GM18499 (cell line): ENCODE measurements at regions not wholly inside any gene's neighbourhood (a gene's known extent, or its start where the extent isn't known, plus 50 kb on each side); places are given as distances from the start of the nearest gene placed in this dataset.
"Not testable (repeated sequence)": the region's sequence is repeated elsewhere in the genome, so short reads cannot be mapped to it uniquely, and the experiment has no call there.

Experiments used
- ATAC-seq: cut with Tn5 transposase; IDR thresholded peaks from one replicate; pipeline ENCODE4 v1.9.1; 2021; ENCODE audit warnings: moderate number of reproducible peaks; ENCODE audit not compliant: insufficient read depth, unreplicated experiment

GRCh38 chr1:206311611-206312273, 108.4 kb downstream of the SRGAP2 start:
- not testable (repeated sequence) for ATAC-seq

DNA sequence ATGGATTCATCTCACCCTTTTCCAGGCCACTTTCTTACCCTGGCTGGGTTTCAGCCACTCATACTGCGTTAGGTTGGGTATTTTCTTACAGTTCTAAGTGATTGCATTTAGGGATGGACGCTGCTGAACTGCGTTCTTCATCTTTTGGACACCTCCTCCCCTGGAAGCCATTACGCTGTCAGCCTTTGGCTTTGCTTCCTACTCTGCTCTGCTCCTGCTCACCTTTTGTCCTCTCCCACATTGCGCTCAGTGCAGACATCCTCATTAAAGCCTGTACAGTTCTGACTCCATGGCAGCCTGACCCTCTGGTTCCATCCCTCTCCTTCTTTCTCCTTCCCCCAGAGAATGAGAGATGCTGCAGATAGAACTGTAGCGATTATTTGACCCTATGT, 108.9 kb downstream of the SRGAP2 start:
- ATAC-seq, result not testable (repeated sequence)

- not testable (repeated sequence) for ATAC-seq
Measured at GRCh38 chr1:206314951-206315636, 111.8 kb downstream of the SRGAP2 start.

- ATAC-seq, result not testable (repeated sequence)
Measured at GRCh38 chr1:206316901-206317300, 113.6 kb downstream of the SRGAP2 start.

DNA sequence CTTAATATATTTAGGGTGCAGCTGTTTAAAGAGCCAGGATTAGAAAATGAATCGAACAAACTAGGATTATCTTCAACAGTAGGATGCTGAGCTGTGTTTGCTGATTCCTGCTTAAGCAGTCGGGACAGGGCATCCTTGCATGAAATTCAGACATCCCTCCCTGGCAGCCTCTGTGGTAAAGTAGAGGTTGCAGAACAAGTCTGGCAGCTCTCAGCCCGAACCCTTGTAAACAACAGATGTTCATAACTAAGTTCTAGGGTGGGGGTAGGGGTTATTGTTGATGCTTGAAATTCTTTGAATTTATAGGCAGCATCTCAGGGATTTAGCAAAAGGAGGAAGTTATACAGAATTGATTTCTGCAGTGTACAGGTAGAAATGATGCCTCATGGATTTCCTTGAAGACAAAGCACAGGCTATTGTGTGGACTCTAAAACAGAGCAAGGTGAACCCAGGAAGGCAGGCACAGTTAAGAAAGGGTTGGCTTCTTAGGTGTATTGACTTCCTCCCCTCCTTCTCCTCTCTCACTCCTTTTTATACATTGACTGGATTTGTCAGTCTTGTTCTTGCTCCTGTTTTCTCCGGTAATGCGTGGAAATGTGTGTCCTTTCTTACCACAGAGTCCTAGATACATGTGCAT, 114.7 kb downstream of the SRGAP2 start:
- ATAC-seq, result not testable (repeated sequence)

DNA sequence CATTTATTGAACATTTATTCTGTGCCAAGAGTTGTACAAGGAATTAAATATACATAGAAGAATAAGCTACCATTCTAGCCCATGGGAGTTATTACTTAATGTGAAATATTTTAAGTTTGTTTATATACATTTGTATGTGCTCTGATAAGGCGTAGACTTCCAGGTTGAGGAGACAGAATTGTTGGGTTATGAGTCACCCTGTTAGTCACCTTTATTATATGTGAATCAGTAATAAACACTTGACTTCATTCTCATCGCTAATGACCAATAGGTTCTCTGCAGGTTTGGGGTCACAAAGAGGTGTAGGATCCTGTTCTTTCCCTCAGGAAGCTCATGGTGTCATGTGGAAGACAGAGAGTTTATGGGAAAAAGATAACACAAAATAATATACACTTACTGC, 116.9 kb downstream of the SRGAP2 start:
- not testable (repeated sequence) for ATAC-seq

DNA sequence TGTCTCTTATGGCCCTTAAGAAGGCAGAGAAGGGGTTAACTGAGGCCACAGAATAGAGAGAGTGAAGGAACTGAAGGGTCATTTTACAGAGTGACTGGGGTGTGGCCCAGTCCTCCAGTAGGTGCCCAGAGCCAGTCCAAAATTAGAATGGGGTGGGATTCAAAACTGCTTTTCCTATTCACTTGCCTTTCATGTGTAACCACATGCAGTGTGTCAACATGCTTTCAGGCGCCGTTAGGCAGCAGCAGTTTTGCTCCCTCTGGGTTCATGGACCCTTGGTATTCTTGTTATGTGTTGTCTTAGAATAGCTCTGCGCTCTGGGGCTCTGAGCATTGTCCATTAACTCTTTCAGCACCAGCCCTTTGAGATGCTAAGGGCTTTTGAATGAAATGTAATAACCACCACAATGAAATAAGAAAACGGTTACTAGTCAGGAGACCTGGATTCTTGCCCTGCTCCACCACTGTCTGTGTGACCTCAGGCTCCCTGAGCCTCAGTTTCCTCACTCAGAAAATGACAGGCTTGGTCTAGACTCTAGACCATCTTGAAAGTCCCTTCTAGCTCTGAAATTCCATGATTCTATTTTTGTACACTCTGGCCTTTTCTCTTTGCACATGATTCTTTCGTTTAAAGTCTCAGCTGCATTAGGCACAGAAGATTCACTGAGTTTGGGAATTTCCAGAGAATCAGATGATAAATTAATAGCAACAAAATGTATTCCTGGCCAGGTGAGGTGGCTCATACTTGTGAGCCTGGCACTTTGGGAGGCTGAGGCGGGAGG, 123.0 kb downstream of the SRGAP2 start:
- not testable (repeated sequence) for ATAC-seq

DNA sequence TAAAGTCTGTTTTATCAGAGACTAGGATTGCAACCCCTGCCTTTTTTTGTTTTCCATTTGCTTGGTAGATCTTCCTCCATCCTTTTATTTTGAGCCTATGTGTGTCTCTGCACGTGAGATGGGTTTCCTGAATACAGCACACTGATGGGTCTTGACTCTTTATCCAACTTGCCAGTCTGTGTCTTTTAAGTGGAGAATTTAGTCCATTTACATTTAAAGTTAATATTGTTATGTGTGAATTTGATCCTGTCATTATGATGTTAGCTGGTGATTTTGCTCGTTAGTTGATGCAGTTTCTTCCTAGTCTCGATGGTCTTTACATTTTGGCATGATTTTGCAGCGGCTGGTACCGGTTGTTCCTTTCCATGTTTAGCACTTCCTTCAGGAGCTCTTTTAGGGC, 128.3 kb downstream of the SRGAP2 start:
- not testable (repeated sequence) for ATAC-seq

DNA sequence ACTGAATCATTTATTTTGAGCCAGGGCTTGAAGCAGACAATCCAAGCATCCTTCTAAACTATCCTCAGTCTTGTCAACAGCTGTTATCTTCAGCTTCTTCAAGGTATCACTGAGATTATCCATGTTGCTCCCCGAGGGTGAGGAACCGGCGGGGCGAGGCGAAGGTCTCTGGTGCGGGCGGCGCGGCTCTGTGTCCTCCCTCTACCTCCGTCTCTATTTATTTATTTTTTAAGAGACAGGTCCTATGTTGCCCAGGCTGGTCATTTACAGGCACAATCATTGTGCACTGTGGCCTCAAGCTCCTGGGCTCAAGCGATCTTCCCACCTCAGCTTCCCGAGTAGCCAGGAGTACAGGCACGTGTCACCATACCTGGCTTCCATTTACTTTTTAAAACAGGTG, 130.0 kb downstream of the SRGAP2 start:
- ATAC-seq, result not testable (repeated sequence)

- not testable (repeated sequence) for ATAC-seq
Measured at GRCh38 chr1:206333897-206334296, 130.6 kb downstream of the SRGAP2 start.

GRCh38 chr1:206334481-206334880, 131.1 kb downstream of the SRGAP2 start:
- ATAC-seq, result not testable (repeated sequence)

- not testable (repeated sequence) for ATAC-seq
Measured at GRCh38 chr1:206335162-206335561, 131.8 kb downstream of the SRGAP2 start.

GRCh38 chr1:206335875-206336846, 132.8 kb downstream of the SRGAP2 start:
- not testable (repeated sequence) for ATAC-seq

- ATAC-seq, result not testable (repeated sequence)
Measured at GRCh38 chr1:206337024-206337423, 133.3 kb upstream of the IKBKE start.

GRCh38 chr1:206350493-206351275, 119.6 kb upstream of the IKBKE start:
- ATAC-seq, result not testable (repeated sequence)

- not testable (repeated sequence) for ATAC-seq
Measured at GRCh38 chr1:206351276-206352052, 118.8 kb upstream of the IKBKE start.

DNA sequence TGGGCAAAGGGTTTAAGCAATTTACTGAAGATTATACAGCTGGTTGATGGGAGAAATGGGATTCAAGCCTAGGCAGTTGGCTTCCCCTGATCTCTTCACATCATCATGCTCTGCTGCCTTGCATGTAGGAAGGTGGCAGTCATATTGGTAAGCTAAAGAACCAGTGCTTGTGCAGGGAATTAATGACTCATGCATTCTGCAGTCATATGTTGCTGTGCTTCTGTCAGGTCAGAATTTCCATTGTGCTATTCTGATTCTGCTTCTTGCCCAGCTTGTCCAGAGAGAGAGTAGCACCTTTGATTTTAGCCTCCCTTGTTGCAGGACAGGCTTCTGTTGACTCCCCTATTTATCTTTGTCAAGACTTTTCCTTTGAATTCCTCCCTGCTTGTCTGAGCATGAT, 114.0 kb upstream of the IKBKE start:
- ATAC-seq, result peak; percentile 58

GRCh38 chr1:206357962-206358361, 112.3 kb upstream of the IKBKE start:
- ATAC-seq, result not testable (repeated sequence)
